MM.1S (cell line): ENCODE measurements at regions not wholly inside any gene's neighbourhood (a gene's known extent, or its start where the extent isn't known, plus 50 kb on each side); places are given as distances from the start of the nearest gene placed in this dataset.

Source experiments
- CTCF ChIP-seq: fragments of 300-600 bp; sonication (generic); IDR thresholded peaks from 2 replicates; pipeline ENCODE4 v1.5.1; 2016; ENCODE audit warnings: antibody characterized with exemption, low read length, mixed read lengths
- EZH2 ChIP-seq: fragments of 300-600 bp; sonication (generic); optimal IDR thresholded peaks from 2 replicates; pipeline ENCODE3; 2017; ENCODE audit warnings: low read depth, mild to moderate bottlenecking, antibody characterized with exemption, low read length, mixed read lengths
- EZH2phosphoT487 ChIP-seq: fragments of 300-600 bp; sonication (generic); IDR thresholded peaks from 2 replicates; pipeline ENCODE4 v1.6.1; 2018; ENCODE audit warnings: antibody characterized with exemption, low read length

- TF ChIP-seq CTCF (no peak), EZH2 (no peak), EZH2phosphoT487 (no peak)
Observed at GRCh38 chr13:99722338-99722818, 221.1 kb downstream of the TM9SF2 start.
